Hepatocyte (in vitro differentiated cells): ENCODE measurements at regions not wholly inside any gene's neighbourhood (a gene's known extent, or its start where the extent isn't known, plus 50 kb on each side); places are given as distances from the start of the nearest gene placed in this dataset.

ENCODE experiments used
- EZH2 ChIP-seq: fragments of 200-600 bp; sonication (generic); IDR thresholded peaks from 2 replicates; pipeline ENCODE4 v1.6.1; 2016; ENCODE audit warnings: antibody characterized with exemption, mild to moderate bottlenecking, borderline replicate concordance
- EZH2phosphoT487 ChIP-seq: fragments of 200-600 bp; sonication (generic); IDR thresholded peaks from one replicate; pipeline ENCODE4 v1.6.1; 2018; ENCODE audit warnings: antibody characterized with exemption, mild to moderate bottlenecking, low read depth, moderate library complexity; ENCODE audit not compliant: unreplicated experiment, severe bottlenecking
- TF ChIP-seq, protein P1 (sequence below): fragments of 200-600 bp; sonication (generic); IDR thresholded peaks from 2 replicates; pipeline ENCODE4 v1.5.1; 2016; ENCODE audit warnings: antibody characterized with exemption, mild to moderate bottlenecking; ENCODE audit not compliant: poor library complexity

GRCh38 chr4:163744861-163745260 lies 250.4 kb downstream of the TMA16 start:
- TF ChIP-seq, protein P1, sequence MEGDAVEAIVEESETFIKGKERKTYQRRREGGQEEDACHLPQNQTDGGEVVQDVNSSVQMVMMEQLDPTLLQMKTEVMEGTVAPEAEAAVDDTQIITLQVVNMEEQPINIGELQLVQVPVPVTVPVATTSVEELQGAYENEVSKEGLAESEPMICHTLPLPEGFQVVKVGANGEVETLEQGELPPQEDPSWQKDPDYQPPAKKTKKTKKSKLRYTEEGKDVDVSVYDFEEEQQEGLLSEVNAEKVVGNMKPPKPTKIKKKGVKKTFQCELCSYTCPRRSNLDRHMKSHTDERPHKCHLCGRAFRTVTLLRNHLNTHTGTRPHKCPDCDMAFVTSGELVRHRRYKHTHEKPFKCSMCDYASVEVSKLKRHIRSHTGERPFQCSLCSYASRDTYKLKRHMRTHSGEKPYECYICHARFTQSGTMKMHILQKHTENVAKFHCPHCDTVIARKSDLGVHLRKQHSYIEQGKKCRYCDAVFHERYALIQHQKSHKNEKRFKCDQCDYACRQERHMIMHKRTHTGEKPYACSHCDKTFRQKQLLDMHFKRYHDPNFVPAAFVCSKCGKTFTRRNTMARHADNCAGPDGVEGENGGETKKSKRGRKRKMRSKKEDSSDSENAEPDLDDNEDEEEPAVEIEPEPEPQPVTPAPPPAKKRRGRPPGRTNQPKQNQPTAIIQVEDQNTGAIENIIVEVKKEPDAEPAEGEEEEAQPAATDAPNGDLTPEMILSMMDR: no peak
- TF ChIP-seq EZH2: no peak
- no peak for TF ChIP-seq EZH2phosphoT487
